Stomach (tissue), 4 donors: ENCODE measurements at regions not wholly inside any gene's neighbourhood (a gene's known extent, or its start where the extent isn't known, plus 50 kb on each side); places are given as distances from the start of the nearest gene placed in this dataset.

Experiments used
- POLR2A ChIP-seq, 4 donors: fragments of 450-650 bp; IDR thresholded peaks; one replicate each; pipeline ENCODE4 v1.6.1; 2016; ENCODE audit warnings: antibody characterized with exemption in 4 of 4, control low read depth in 2 of 4, mild to moderate bottlenecking in 1 of 4, moderate library complexity in 1 of 4
- POLR2AphosphoS5 ChIP-seq, 3 donors: sonication (generic); formaldehyde crosslinking; IDR thresholded peaks; one replicate each; pipeline ENCODE4 v1.6.1; 2016; ENCODE audit warnings: antibody characterized with exemption in 3 of 3
- TF ChIP-seq, protein P1 (sequence below), 7 experiments: fragments of 450-650 bp in 4 of 7; fragments of 200-600 bp in 3 of 7; sonication (generic) in 3 of 7; IDR thresholded peaks; one replicate each; pipeline ENCODE4 v1.5.1; 2016 to 2019; ENCODE audit warnings: antibody characterized with exemption in 7 of 7, control low read depth in 2 of 7, mild to moderate bottlenecking in 1 of 7

DNA sequence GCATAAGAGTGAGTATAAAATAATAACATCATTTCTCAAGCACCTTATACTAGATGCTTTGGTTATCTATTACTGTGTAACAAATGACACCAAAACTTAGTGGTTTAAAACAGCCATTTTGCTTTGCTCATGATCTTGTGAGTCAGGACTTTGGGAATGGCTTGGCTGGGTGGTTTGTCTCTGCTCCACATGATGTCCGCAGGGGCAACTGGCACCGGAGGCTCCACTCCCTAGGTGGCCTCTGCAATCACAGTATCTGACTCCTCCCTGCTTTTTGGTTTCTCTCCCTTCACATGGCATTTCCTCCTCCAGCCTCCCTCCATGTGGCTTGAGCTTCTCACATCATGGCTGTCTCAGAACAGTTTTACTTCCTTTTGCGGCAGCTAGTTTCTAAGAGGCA lies 259.5 kb downstream of the GAS1 start:
- TF ChIP-seq, protein P1, sequence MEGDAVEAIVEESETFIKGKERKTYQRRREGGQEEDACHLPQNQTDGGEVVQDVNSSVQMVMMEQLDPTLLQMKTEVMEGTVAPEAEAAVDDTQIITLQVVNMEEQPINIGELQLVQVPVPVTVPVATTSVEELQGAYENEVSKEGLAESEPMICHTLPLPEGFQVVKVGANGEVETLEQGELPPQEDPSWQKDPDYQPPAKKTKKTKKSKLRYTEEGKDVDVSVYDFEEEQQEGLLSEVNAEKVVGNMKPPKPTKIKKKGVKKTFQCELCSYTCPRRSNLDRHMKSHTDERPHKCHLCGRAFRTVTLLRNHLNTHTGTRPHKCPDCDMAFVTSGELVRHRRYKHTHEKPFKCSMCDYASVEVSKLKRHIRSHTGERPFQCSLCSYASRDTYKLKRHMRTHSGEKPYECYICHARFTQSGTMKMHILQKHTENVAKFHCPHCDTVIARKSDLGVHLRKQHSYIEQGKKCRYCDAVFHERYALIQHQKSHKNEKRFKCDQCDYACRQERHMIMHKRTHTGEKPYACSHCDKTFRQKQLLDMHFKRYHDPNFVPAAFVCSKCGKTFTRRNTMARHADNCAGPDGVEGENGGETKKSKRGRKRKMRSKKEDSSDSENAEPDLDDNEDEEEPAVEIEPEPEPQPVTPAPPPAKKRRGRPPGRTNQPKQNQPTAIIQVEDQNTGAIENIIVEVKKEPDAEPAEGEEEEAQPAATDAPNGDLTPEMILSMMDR (IDR thresholded peaks at IDR 0.05), result no peak
- TF ChIP-seq POLR2A (IDR thresholded peaks at IDR 0.05), result no peak
- no peak for TF ChIP-seq POLR2AphosphoS5 (IDR thresholded peaks at IDR 0.05)
